Endodermal cell (in vitro differentiated cells): ENCODE measurements at regions not wholly inside any gene's neighbourhood (a gene's known extent, or its start where the extent isn't known, plus 50 kb on each side); places are given as distances from the start of the nearest gene placed in this dataset.

Source experiments
- DNase-seq: peaks from one replicate; pipeline ENCODE4 v3.0.0-alpha.2; 2017
- H3K27ac ChIP-seq: 2 replicates; pipeline ENCODE4 v1.5.1; 2013; ENCODE audit warnings: mild to moderate bottlenecking, low read depth, low read length, moderate library complexity
- H3K27me3 ChIP-seq: 2 replicates; pipeline ENCODE4 v1.6.1; 2013; ENCODE audit warnings: mild to moderate bottlenecking, low read length, moderate library complexity; ENCODE audit not compliant: insufficient read depth, control insufficient read depth, poor library complexity, severe bottlenecking
- H3K36me3 ChIP-seq: 2 replicates; pipeline ENCODE4 v1.7.0; 2013; ENCODE audit warnings: mild to moderate bottlenecking, low read length, moderate library complexity; ENCODE audit not compliant: control insufficient read depth, insufficient read depth
- H3K4me1 ChIP-seq: one replicate; pipeline ENCODE4 v1.7.0; 2013; ENCODE audit warnings: low read length; ENCODE audit not compliant: control insufficient read depth, insufficient read depth
- H3K4me3 ChIP-seq: 2 replicates; pipeline ENCODE4 v1.5.1; 2013; ENCODE audit warnings: mild to moderate bottlenecking, low read length, moderate library complexity
- H3K9ac ChIP-seq: 2 replicates; pipeline ENCODE4 v1.6.1; 2013; ENCODE audit warnings: mild to moderate bottlenecking, low read length, moderate library complexity; ENCODE audit not compliant: poor library complexity, severe bottlenecking; ENCODE audit errors: extremely low read depth
- H3K9me3 ChIP-seq: 2 replicates; pipeline ENCODE4 v1.6.1; 2013; ENCODE audit warnings: mild to moderate bottlenecking, low read length, moderate library complexity; ENCODE audit not compliant: control insufficient read depth
- H3K27ac Mint-ChIP-seq: 2 replicates; pipeline ENCODE4 v1.8.0; 2020; ENCODE audit warnings: mixed read lengths
- H3K27me3 Mint-ChIP-seq: 2 replicates; pipeline ENCODE4 v1.8.0; 2021; ENCODE audit warnings: mild to moderate bottlenecking, mixed read lengths; ENCODE audit not compliant: insufficient read depth
- H3K36me3 Mint-ChIP-seq: 2 replicates; pipeline ENCODE4 v1.8.0; 2020; ENCODE audit warnings: low read depth, mixed read lengths
- H3K4me1 Mint-ChIP-seq: 2 replicates; pipeline ENCODE4 v1.8.0; 2020; ENCODE audit warnings: mixed read lengths
- H3K4me3 Mint-ChIP-seq: 2 replicates; pipeline ENCODE4 v1.8.0; 2020; ENCODE audit warnings: mild to moderate bottlenecking, moderate library complexity, mixed read lengths
- H3K9me3 Mint-ChIP-seq: 2 replicates; pipeline ENCODE4 v1.8.0; 2020; ENCODE audit warnings: mild to moderate bottlenecking, mixed read lengths
- CTCF ChIP-seq: fragments of 200-600 bp; sonication (generic); conservative IDR thresholded peaks from 2 replicates; pipeline ENCODE4 v1.5.0; 2021; ENCODE audit warnings: antibody characterized with exemption, mild to moderate bottlenecking
- WGBS, 2 experiments: methylation state at CpG; one replicate each; pipeline versions ENCODE4 v1.1.5 to v1.1.7; 2013; ENCODE audit warnings: missing lambda C conversion rate in 2 of 2, mixed read lengths in 1 of 2; ENCODE audit not compliant: insufficient coverage in 1 of 2, insufficient read length in 1 of 2; 5-methylcytosine and 5-hydroxymethylcytosine counted together

- Mint-ChIP-seq H3K27ac (no peak overlapping the region), H3K4me3 (no peak overlapping the region), H3K27me3 (no peaks in the 10 kb centered on the region), H3K36me3 (no peaks in the 10 kb centered on the region), H3K9me3 (no peaks in the 10 kb centered on the region), H3K4me1 (no peaks in the 10 kb centered on the region)
- 65 to 91% methylated on average over 2 to 4 of the region's 4 CpGs for WGBS, 2 experiments
- Histone ChIP-seq H3K9me3 (no peaks in the 10 kb centered on the region), H3K4me3 (no peak overlapping the region), H3K4me1 (no peaks in the 10 kb centered on the region), H3K9ac (no peak overlapping the region), H3K36me3 (no peaks in the 10 kb centered on the region), H3K27me3 (no peaks in the 10 kb centered on the region), H3K27ac (no peak overlapping the region)
- TF ChIP-seq CTCF, result no peak
- no peak for DNase-seq
Observed at GRCh38 chr2:122939796-122940195, 1085.3 kb upstream of the CNTNAP5 start.

GRCh38 chr2:122949523-122949922, 1075.6 kb upstream of the CNTNAP5 start:
- no peak overlapping the region for H3K27ac ChIP-seq
- WGBS, 2 experiments, result 48 to 50% methylated on average over 2 of the region's 2 CpGs

GRCh38 chr2:122955776-122956175, 1069.3 kb upstream of the CNTNAP5 start:
- H3K4me3 ChIP-seq, result no peak overlapping the region
- Mint-ChIP-seq H3K4me3 (no peak overlapping the region), H3K27ac (no peak overlapping the region)

More at GRCh38 chr2:122949523-122949922, 1075.6 kb upstream of the CNTNAP5 start:
- no peaks in the 10 kb centered on the region for H3K36me3 Mint-ChIP-seq
- TF ChIP-seq CTCF, result no peak
- H3K27me3 Mint-ChIP-seq, result no peaks in the 10 kb centered on the region
- no peaks in the 10 kb centered on the region for H3K9me3 Mint-ChIP-seq
- H3K36me3 ChIP-seq, result no peaks in the 10 kb centered on the region
- H3K27ac Mint-ChIP-seq, result no peak overlapping the region
- no peak overlapping the region for H3K4me3 ChIP-seq
- no peaks in the 10 kb centered on the region for H3K27me3 ChIP-seq
- no peak for DNase-seq
- no peak overlapping the region for H3K4me3 Mint-ChIP-seq
- no peaks in the 10 kb centered on the region for H3K4me1 ChIP-seq
- H3K9ac ChIP-seq, result no peak overlapping the region
- H3K9me3 ChIP-seq, result no peaks in the 10 kb centered on the region
- no peaks in the 10 kb centered on the region for H3K4me1 Mint-ChIP-seq

More at GRCh38 chr2:122955776-122956175, 1069.3 kb upstream of the CNTNAP5 start:
- no peaks in the 10 kb centered on the region for H3K36me3 Mint-ChIP-seq
- WGBS, 2 experiments, result 84 to 100% methylated on average over 2 to 4 of the region's 4 CpGs
- Histone ChIP-seq H3K9ac (no peak overlapping the region), H3K27ac (no peak overlapping the region), H3K9me3 (no peaks in the 10 kb centered on the region), H3K27me3 (no peaks in the 10 kb centered on the region), H3K36me3 (no peaks in the 10 kb centered on the region), H3K4me1 (no peaks in the 10 kb centered on the region)
- H3K9me3 Mint-ChIP-seq, result no peaks in the 10 kb centered on the region
- TF ChIP-seq CTCF, result no peak
- no peaks in the 10 kb centered on the region for H3K27me3 Mint-ChIP-seq
- no peaks in the 10 kb centered on the region for H3K4me1 Mint-ChIP-seq
- DNase-seq, result no peak
